IPS-18a (cell line): ENCODE measurements at regions not wholly inside any gene's neighbourhood (a gene's known extent, or its start where the extent isn't known, plus 50 kb on each side); places are given as distances from the start of the nearest gene placed in this dataset.

Source experiments
- H3K27ac ChIP-seq: one replicate; pipeline ENCODE4 v1.5.1; 2013; ENCODE audit warnings: low read length
- H3K27me3 ChIP-seq: one replicate; pipeline ENCODE4 v1.6.1; 2013; ENCODE audit warnings: mild to moderate bottlenecking, low read length; ENCODE audit not compliant: control insufficient read depth, insufficient read depth
- H3K36me3 ChIP-seq: one replicate; pipeline ENCODE4 v1.6.1; 2013; ENCODE audit warnings: low read depth, low read length; ENCODE audit not compliant: control insufficient read depth
- H3K4me1 ChIP-seq: one replicate; pipeline ENCODE4 v1.6.1; 2013; ENCODE audit warnings: low read depth, low read length; ENCODE audit not compliant: control insufficient read depth
- H3K4me3 ChIP-seq: one replicate; pipeline ENCODE4 v1.5.1; 2013; ENCODE audit warnings: low read length
- H3K9ac ChIP-seq: one replicate; pipeline ENCODE4 v1.6.1; 2013; ENCODE audit warnings: mild to moderate bottlenecking, low read length, moderate library complexity
- H3K9me3 ChIP-seq: one replicate; pipeline ENCODE4 v1.6.1; 2013; ENCODE audit warnings: low read depth, low read length; ENCODE audit not compliant: control insufficient read depth

GRCh38 chr16:35525979-35526590, 2066.7 kb downstream of the TP53TG3F start:
- no peaks in the 10 kb centered on the region for H3K4me1 ChIP-seq
- no peak overlapping the region for H3K4me3 ChIP-seq
- H3K9me3 ChIP-seq = peaks cover 89% of the 10 kb centered on the region
- no peaks in the 10 kb centered on the region for H3K36me3 ChIP-seq
- H3K9ac ChIP-seq = no peak overlapping the region
- H3K27ac ChIP-seq = no peak overlapping the region
- no peaks in the 10 kb centered on the region for H3K27me3 ChIP-seq

DNA sequence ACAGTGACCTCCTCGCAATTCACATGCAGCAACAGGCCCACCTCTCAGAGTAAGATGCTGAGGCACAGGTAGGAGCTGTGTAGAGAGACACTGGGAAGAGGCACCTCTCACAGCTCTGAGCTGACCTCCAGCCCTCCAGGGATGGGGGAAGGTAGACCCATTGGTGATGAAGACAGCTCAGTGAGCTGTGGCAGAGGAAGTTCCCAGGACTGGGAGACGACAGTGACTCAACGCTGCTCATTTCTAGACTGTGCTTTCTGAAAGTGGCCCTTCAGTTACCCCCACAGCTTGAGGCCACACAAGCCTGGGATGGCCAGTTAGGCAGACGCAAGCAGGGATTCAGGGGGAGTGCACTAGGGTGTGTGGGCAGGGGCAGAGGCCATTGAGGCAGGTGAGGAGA, 2073.2 kb downstream of the TP53TG3F start:
- Histone ChIP-seq H3K36me3 (no peaks in the 10 kb centered on the region), H3K27me3 (no peaks in the 10 kb centered on the region), H3K4me1 (no peaks in the 10 kb centered on the region), H3K9me3 (peaks cover 59% of the 10 kb centered on the region), H3K9ac (no peak overlapping the region), H3K27ac (no peak overlapping the region), H3K4me3 (no peak overlapping the region)

GRCh38 chr16:35533683-35534082, 2074.3 kb downstream of the TP53TG3F start:
- Histone ChIP-seq H3K27ac (no peak overlapping the region), H3K4me3 (no peak overlapping the region), H3K9me3 (peaks cover 50% of the 10 kb centered on the region), H3K27me3 (no peaks in the 10 kb centered on the region), H3K4me1 (no peaks in the 10 kb centered on the region), H3K9ac (no peak overlapping the region), H3K36me3 (no peaks in the 10 kb centered on the region)

DNA sequence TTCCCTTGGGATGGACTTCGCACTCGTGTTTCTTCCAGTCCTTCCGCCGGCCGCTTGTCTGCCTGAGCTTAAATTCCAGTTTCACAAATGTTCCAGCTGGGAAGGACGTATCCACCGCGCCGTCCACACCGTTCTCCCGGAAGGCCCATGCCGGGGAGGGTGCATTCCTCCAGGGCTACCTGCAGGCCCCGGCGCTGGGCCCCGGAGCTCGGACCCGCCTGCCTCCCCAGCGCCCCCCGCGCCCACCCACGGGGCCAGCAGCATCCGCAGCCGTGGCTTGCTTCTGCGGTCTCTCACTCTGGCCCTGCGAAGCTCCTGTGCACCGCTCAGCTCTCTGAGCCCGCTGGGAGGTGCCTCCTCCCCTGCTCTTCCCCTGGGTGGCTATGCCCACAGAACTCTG, 2084.1 kb downstream of the TP53TG3F start:
- peaks cover 74% of the 10 kb centered on the region for H3K9me3 ChIP-seq
- H3K4me3 ChIP-seq = no peak overlapping the region
- no peak overlapping the region for H3K9ac ChIP-seq
- H3K27me3 ChIP-seq = no peaks in the 10 kb centered on the region
- no peaks in the 10 kb centered on the region for H3K4me1 ChIP-seq
- no peak overlapping the region for H3K27ac ChIP-seq
- H3K36me3 ChIP-seq = no peaks in the 10 kb centered on the region

GRCh38 chr16:35552763-35553162, 2093.4 kb downstream of the TP53TG3F start:
- no peak overlapping the region for H3K4me3 ChIP-seq
- no peak overlapping the region for H3K27ac ChIP-seq
- no peaks in the 10 kb centered on the region for H3K4me1 ChIP-seq
- peaks cover 63% of the 10 kb centered on the region for H3K9me3 ChIP-seq
- H3K9ac ChIP-seq = no peak overlapping the region
- H3K27me3 ChIP-seq = no peaks in the 10 kb centered on the region
- H3K36me3 ChIP-seq = no peaks in the 10 kb centered on the region

DNA sequence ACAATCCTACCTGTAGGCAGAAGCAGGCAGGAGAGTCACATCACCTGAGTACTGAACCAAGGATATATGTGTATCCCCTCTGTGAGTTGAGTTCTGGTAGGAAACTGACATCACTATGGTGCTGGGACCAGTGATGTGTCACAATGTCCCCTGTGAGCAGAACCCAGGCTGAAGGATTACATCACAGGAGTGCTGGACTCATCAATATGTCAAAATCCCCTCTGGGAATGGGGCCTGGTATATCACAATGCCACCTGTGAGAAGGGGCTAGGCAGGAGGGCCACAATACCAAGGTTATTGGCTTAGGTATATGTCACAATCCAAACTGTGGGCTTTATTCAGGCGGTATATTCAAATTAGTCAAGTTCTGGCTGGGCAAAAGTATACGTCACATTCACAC, 2098.3 kb downstream of the TP53TG3F start:
- no peak overlapping the region for H3K4me3 ChIP-seq
- H3K36me3 ChIP-seq = no peaks in the 10 kb centered on the region
- H3K27me3 ChIP-seq = no peaks in the 10 kb centered on the region
- H3K9me3 ChIP-seq = peaks cover 82% of the 10 kb centered on the region
- H3K27ac ChIP-seq = no peak overlapping the region
- H3K4me1 ChIP-seq = no peaks in the 10 kb centered on the region
- H3K9ac ChIP-seq = no peak overlapping the region

DNA sequence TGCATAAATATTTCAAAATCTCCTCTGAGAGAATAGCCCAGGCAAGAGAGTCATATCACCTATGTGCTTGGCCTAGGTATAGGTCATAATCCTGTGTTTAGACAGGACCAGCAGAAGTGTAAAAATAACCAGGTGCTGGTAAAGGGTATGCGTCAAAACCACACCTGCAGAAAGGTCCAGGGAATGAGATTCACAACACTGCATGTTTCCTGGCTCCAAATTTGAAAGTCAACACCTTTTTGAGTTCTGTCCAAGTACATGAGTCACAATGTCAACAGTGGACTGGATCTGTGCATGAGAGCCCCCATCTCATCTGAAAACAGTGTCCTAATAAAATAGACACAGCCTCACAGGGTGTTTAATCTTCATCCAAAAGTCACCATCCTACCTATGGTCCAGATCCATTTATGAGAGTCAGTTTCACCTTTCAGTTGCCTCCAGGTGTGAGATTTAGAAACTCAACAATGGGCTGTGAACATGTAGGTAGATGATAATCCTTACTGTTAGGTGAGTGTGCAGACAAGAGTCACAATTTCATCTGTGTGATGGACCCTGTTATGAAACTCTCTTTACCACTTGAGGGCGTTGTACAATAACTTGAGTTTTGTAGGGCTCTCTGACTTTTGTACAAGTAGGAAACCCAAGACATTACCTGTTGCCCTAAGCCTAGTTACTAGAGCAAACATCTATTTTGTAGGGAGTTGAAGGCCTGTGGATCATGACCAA, 2100.7 kb downstream of the TP53TG3F start:
- no peak overlapping the region for H3K9ac ChIP-seq
- H3K27me3 ChIP-seq = no peaks in the 10 kb centered on the region
- H3K27ac ChIP-seq = no peak overlapping the region
- H3K4me3 ChIP-seq = no peak overlapping the region
- H3K4me1 ChIP-seq = no peaks in the 10 kb centered on the region
- no peaks in the 10 kb centered on the region for H3K36me3 ChIP-seq
- H3K9me3 ChIP-seq = peaks cover 84% of the 10 kb centered on the region

DNA sequence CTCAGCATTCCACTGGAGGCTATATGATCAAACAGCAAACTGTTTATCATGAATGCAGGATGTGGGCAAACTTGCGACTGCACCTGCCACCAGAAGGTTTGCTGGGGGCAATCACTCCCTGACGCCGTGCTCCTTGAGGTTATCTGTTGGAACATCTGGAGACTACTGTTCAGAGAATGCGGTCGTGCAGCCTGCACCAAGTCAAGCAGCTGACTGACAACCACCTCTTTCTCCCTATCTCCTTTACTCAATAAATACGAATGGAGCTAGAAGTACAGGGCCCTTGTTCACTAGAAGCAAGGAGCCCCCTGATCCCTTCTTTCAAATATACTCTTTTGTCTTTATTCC, 2101.2 kb downstream of the TP53TG3F start:
- H3K4me1 ChIP-seq = no peaks in the 10 kb centered on the region
- H3K27me3 ChIP-seq = no peaks in the 10 kb centered on the region
- no peak overlapping the region for H3K27ac ChIP-seq
- no peaks in the 10 kb centered on the region for H3K36me3 ChIP-seq
- no peak overlapping the region for H3K4me3 ChIP-seq
- peaks cover 84% of the 10 kb centered on the region for H3K9me3 ChIP-seq
- no peak overlapping the region for H3K9ac ChIP-seq

- Histone ChIP-seq H3K9ac (no peak overlapping the region), H3K4me1 (no peaks in the 10 kb centered on the region), H3K27me3 (no peaks in the 10 kb centered on the region), H3K27ac (no peak overlapping the region), H3K4me3 (no peak overlapping the region), H3K36me3 (no peaks in the 10 kb centered on the region), H3K9me3 (peaks cover 84% of the 10 kb centered on the region)
These were observed 2101.9 kb downstream of the TP53TG3F start for GRCh38 chr16:35561346-35561745.

DNA sequence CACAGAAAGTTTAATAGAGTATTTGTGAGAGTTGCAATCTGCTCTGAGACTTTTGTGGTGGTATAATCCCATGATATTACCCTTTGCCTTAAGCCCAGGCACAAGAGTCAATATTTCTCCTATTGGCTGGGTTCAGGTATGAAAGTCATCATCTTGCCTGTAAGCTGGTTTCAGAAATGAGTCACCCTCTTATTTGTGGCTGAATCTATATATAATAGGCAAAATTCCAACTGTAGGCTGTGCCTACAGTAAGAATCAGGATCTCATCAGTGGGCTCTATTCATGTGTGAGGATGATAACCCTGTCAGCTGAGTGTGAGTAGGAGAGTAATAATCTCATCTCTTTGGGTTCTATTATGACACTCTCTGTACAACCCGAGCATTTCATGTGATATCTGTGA, 2103.1 kb downstream of the TP53TG3F start:
- peaks cover 89% of the 10 kb centered on the region for H3K9me3 ChIP-seq
- H3K27ac ChIP-seq = no peak overlapping the region

DNA sequence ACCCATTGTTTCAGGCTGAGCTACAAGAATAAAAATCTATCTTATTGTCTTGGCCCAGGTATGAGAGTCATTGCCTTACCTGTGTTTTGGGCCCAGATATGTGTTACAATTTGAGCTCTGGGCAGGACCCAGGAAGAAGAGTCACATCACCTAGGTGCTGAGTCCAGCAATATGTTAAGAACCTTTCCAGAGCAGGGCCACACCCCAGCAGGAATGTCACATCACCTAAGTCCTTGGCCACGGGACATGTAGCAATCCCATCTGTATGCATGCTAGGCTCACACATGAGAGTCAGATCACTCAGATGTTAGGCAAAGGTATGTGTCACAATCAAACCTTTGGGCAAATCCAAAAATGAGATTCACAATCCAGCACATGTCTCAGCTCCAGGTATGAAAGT, 2103.5 kb downstream of the TP53TG3F start:
- no peak overlapping the region for H3K4me3 ChIP-seq
- no peaks in the 10 kb centered on the region for H3K36me3 ChIP-seq
- H3K27ac ChIP-seq = no peak overlapping the region
- H3K9ac ChIP-seq = no peak overlapping the region
- H3K9me3 ChIP-seq = peaks cover 90% of the 10 kb centered on the region
- H3K27me3 ChIP-seq = no peaks in the 10 kb centered on the region
- H3K4me1 ChIP-seq = no peaks in the 10 kb centered on the region

More for the DNA sequence above, 2103.1 kb downstream of the TP53TG3F start:
- H3K4me1 ChIP-seq = no peaks in the 10 kb centered on the region
- H3K9ac ChIP-seq = no peak overlapping the region
- H3K36me3 ChIP-seq = no peaks in the 10 kb centered on the region
- no peaks in the 10 kb centered on the region for H3K27me3 ChIP-seq
- no peak overlapping the region for H3K4me3 ChIP-seq

- Histone ChIP-seq H3K27me3 (no peaks in the 10 kb centered on the region), H3K36me3 (no peaks in the 10 kb centered on the region), H3K9me3 (peaks cover 89% of the 10 kb centered on the region), H3K4me1 (no peaks in the 10 kb centered on the region), H3K27ac (no peak overlapping the region), H3K4me3 (no peak overlapping the region), H3K9ac (no peak overlapping the region)
These were observed 2104.7 kb downstream of the TP53TG3F start for GRCh38 chr16:35564148-35564547.
